Neutrophil (primary cell): ENCODE measurements at regions not wholly inside any gene's neighbourhood (a gene's known extent, or its start where the extent isn't known, plus 50 kb on each side); places are given as distances from the start of the nearest gene placed in this dataset.
"Not testable (repeated sequence)": the region's sequence is repeated elsewhere in the genome, so short reads cannot be mapped to it uniquely, and the experiment has no call there.

Source experiments
- H3K27ac ChIP-seq: fragments of 200-600 bp; sonication (generic); 2 replicates; pipeline ENCODE4 v1.5.1; 2016; ENCODE audit warnings: mild to moderate bottlenecking, moderate library complexity
- H3K27me3 ChIP-seq: fragments of 200-600 bp; sonication (generic); 2 replicates; pipeline ENCODE4 v1.6.0; 2016; ENCODE audit warnings: mild to moderate bottlenecking
- H3K36me3 ChIP-seq: fragments of 200-600 bp; sonication (generic); 2 replicates; pipeline ENCODE4 v1.5.1; 2017
- H3K4me1 ChIP-seq, 2 experiments: fragments of 200-600 bp in 1 of 2; sonication (generic) in 1 of 2; 1 replicate in 1 of 2; 2 replicates in 1 of 2; pipeline versions ENCODE4 v1.5.1 to v1.6.1; 2013 to 2016; ENCODE audit warnings: low read depth in 1 of 2, low read length in 1 of 2, mild to moderate bottlenecking in 1 of 2, moderate library complexity in 1 of 2; ENCODE audit not compliant: control insufficient read depth in 1 of 2, insufficient read depth in 1 of 2
- H3K4me3 ChIP-seq, 2 experiments: fragments of 200-600 bp in 1 of 2; sonication (generic) in 1 of 2; 1 replicate in 1 of 2; 2 replicates in 1 of 2; pipeline ENCODE4 v1.5.1; 2013 to 2016; ENCODE audit warnings: low read depth in 1 of 2, low read length in 1 of 2, mild to moderate bottlenecking in 1 of 2, moderate library complexity in 1 of 2
- H3K9me3 ChIP-seq: fragments of 200-600 bp; sonication (generic); 2 replicates; pipeline ENCODE4 v1.5.1; 2016
- CTCF ChIP-seq: fragments of 200-600 bp; sonication (generic); IDR thresholded peaks from 2 replicates; pipeline ENCODE4 v1.5.1; 2016; ENCODE audit warnings: antibody characterized with exemption

GRCh38 chr2:16200554-16201193, 260.3 kb downstream of the MYCN start:
- H3K9me3 ChIP-seq, result no peaks in the 10 kb centered on the region
- H3K4me1 ChIP-seq, result no peaks in the 10 kb centered on the region
- H3K4me3 ChIP-seq, result no peak overlapping the region
- no peak for TF ChIP-seq CTCF
- no peaks in the 10 kb centered on the region for H3K27me3 ChIP-seq
- no peaks in the 10 kb centered on the region for H3K36me3 ChIP-seq
- H3K27ac ChIP-seq, result no peak overlapping the region

GRCh38 chr2:16199882-16200553, 259.7 kb downstream of the MYCN start:
- H3K36me3 ChIP-seq, result no peaks in the 10 kb centered on the region
- H3K27me3 ChIP-seq, result no peaks in the 10 kb centered on the region
- TF ChIP-seq CTCF, result no peak
- H3K4me1 ChIP-seq, result no peaks in the 10 kb centered on the region
- no peak overlapping the region for H3K4me3 ChIP-seq
- H3K27ac ChIP-seq, result no peak overlapping the region
- H3K9me3 ChIP-seq, result no peaks in the 10 kb centered on the region

GRCh38 chr2:16199241-16199640, 258.9 kb downstream of the MYCN start:
- not testable (repeated sequence) for H3K4me1 ChIP-seq, H3K9me3 ChIP-seq

GRCh38 chr2:16198166-16198912, 258.0 kb downstream of the MYCN start:
- Histone ChIP-seq H3K36me3 (no peaks in the 10 kb centered on the region), H3K4me3 (no peak overlapping the region), H3K4me1 (no peaks in the 10 kb centered on the region), H3K27ac (no peak overlapping the region), H3K27me3 (no peaks in the 10 kb centered on the region), H3K9me3 (no peaks in the 10 kb centered on the region)
- no peak for TF ChIP-seq CTCF

More at GRCh38 chr2:16199241-16199640, 258.9 kb downstream of the MYCN start:
- H3K4me3 ChIP-seq, H3K27me3 ChIP-seq, H3K27ac ChIP-seq, H3K36me3 ChIP-seq: not testable (repeated sequence)

GRCh38 chr2:16197504-16198147, 257.3 kb downstream of the MYCN start:
- Histone ChIP-seq H3K4me1 (no peaks in the 10 kb centered on the region), H3K27ac (no peak overlapping the region), H3K27me3 (no peaks in the 10 kb centered on the region), H3K9me3 (no peaks in the 10 kb centered on the region), H3K36me3 (no peaks in the 10 kb centered on the region), H3K4me3 (no peak overlapping the region)
- TF ChIP-seq CTCF, result no peak
